CD14-positive monocyte (primary cell): ENCODE measurements at regions not wholly inside any gene's neighbourhood (a gene's known extent, or its start where the extent isn't known, plus 50 kb on each side); places are given as distances from the start of the nearest gene placed in this dataset.

ENCODE experiments used
- DNase-seq, 3 donors: peaks; one replicate each; pipeline ENCODE4 v3.0.0-alpha.2; 2011 to 2022
- H2AFZ ChIP-seq: 2 replicates; pipeline ENCODE4 v1.6.0; 2012; ENCODE audit warnings: mild to moderate bottlenecking, low read depth, low read length, inconsistent platforms; ENCODE audit not compliant: insufficient read depth, poor library complexity, severe bottlenecking
- H3K27ac ChIP-seq, 2 donors: 1 replicate in 1 of 2; 2 replicates in 1 of 2; pipeline ENCODE4 v1.5.1; 2012 to 2013; ENCODE audit warnings: low read length in 2 of 2, control low read depth in 1 of 2, inconsistent platforms in 1 of 2, low read depth in 1 of 2, mild to moderate bottlenecking in 1 of 2
- H3K27me3 ChIP-seq, 2 donors: one replicate each; pipeline versions ENCODE4 v1.6.0 to v1.6.1; 2011 to 2013; ENCODE audit warnings: low read length in 2 of 2; ENCODE audit not compliant: control insufficient read depth in 2 of 2, insufficient read depth in 2 of 2
- H3K36me3 ChIP-seq, 2 donors: replicated peaks in 1 of 2; 1 replicate in 1 of 2; 2 replicates in 1 of 2; pipeline versions ENCODE4 v1.5.1 to v1.6.1; 2012 to 2013; ENCODE audit warnings: low read length in 2 of 2, control low read depth in 1 of 2, inconsistent platforms in 1 of 2, mild to moderate bottlenecking in 1 of 2; ENCODE audit not compliant: insufficient read depth in 2 of 2, control insufficient read depth in 1 of 2
- H3K4me1 ChIP-seq, 2 donors: 1 replicate in 1 of 2; 2 replicates in 1 of 2; pipeline versions ENCODE4 v1.5.1 to v1.6.1; 2012 to 2013; ENCODE audit warnings: low read length in 2 of 2, control low read depth in 1 of 2, inconsistent platforms in 1 of 2, mild to moderate bottlenecking in 1 of 2, moderate library complexity in 1 of 2; ENCODE audit not compliant: insufficient read depth in 2 of 2, control insufficient read depth in 1 of 2
- H3K4me2 ChIP-seq: replicated peaks from 2 replicates; pipeline ENCODE3; 2012; ENCODE audit warnings: low read length, moderate library complexity, mild to moderate bottlenecking; ENCODE audit not compliant: poor library complexity, severe bottlenecking; ENCODE audit errors: extremely low read depth
- H3K4me3 ChIP-seq, 3 experiments: fragments of 200-600 bp in 1 of 3; sonication (generic) in 1 of 3; replicated peaks in 1 of 3; 1 replicate in 2 of 3; 2 replicates in 1 of 3; pipeline ENCODE4 v1.5.1; 2011 to 2013; ENCODE audit warnings: low read length in 3 of 3, mild to moderate bottlenecking in 3 of 3, control low read depth in 2 of 3, low read depth in 2 of 3, inconsistent platforms in 1 of 3, moderate library complexity in 1 of 3
- H3K79me2 ChIP-seq: 2 replicates; pipeline ENCODE4 v1.6.0; 2012; ENCODE audit warnings: mild to moderate bottlenecking, control low read depth, inconsistent platforms, low read length, moderate library complexity; ENCODE audit not compliant: insufficient read depth
- H3K9ac ChIP-seq: 2 replicates; pipeline ENCODE4 v1.6.0; 2017; ENCODE audit warnings: low read length, mild to moderate bottlenecking; ENCODE audit not compliant: insufficient read depth, poor library complexity, severe bottlenecking
- H3K9me3 ChIP-seq, 2 donors: replicated peaks in 1 of 2; 1 replicate in 1 of 2; 2 replicates in 1 of 2; pipeline versions ENCODE4 v1.5.1 to v1.6.1; 2012 to 2013; ENCODE audit warnings: low read length in 2 of 2, control low read depth in 1 of 2; ENCODE audit not compliant: control insufficient read depth in 1 of 2, insufficient read depth in 1 of 2
- H4K20me1 ChIP-seq: 2 replicates; pipeline ENCODE4 v1.6.0; 2012; ENCODE audit warnings: mild to moderate bottlenecking, low read length, control low read depth, moderate library complexity; ENCODE audit not compliant: insufficient read depth
- H3K27ac Mint-ChIP-seq, 7 donors: one replicate each; pipeline ENCODE4 v1.8.0; 2020; ENCODE audit warnings: mild to moderate bottlenecking in 7 of 7, mixed read lengths in 7 of 7, moderate library complexity in 6 of 7, inconsistent platforms in 2 of 7
- H3K27me3 Mint-ChIP-seq, 3 donors: one replicate each; pipeline ENCODE4 v1.8.0; 2021 to 2022; ENCODE audit warnings: low read depth in 3 of 3, mild to moderate bottlenecking in 3 of 3, mixed read lengths in 3 of 3, moderate library complexity in 3 of 3, inconsistent platforms in 1 of 3
- H3K36me3 Mint-ChIP-seq, 2 donors: one replicate each; pipeline ENCODE4 v1.8.0; 2020; ENCODE audit warnings: mixed read lengths in 2 of 2, inconsistent platforms in 1 of 2, mild to moderate bottlenecking in 1 of 2
- H3K4me1 Mint-ChIP-seq: one replicate; pipeline ENCODE4 v1.8.0; 2020; ENCODE audit warnings: mild to moderate bottlenecking, mixed read lengths
- H3K4me3 Mint-ChIP-seq, 2 donors: one replicate each; pipeline ENCODE4 v1.8.0; 2020; ENCODE audit warnings: mild to moderate bottlenecking in 2 of 2, mixed read lengths in 2 of 2, moderate library complexity in 1 of 2
- H3K9me3 Mint-ChIP-seq, 7 donors: one replicate each; pipeline ENCODE4 v1.8.0; 2020 to 2022; ENCODE audit warnings: mixed read lengths in 7 of 7, mild to moderate bottlenecking in 6 of 7, moderate library complexity in 6 of 7, inconsistent platforms in 2 of 7
- WGBS: methylation state at CpG from one replicate; pipeline ENCODE4 v1.1.5; 2013; ENCODE audit warnings: missing lambda C conversion rate; ENCODE audit not compliant: insufficient coverage; 5-methylcytosine and 5-hydroxymethylcytosine counted together
- intact Hi-C, 2 donors: fragments of 100-400 bp; cut with micrococcal nuclease; formaldehyde crosslinking; loops; one replicate each; pipeline versions ENCODE4 v1.15.0 to v1.15.1; 2023
- TF ChIP-seq, protein P1 (sequence below): fragments of 200-600 bp; IDR thresholded peaks from one replicate; pipeline ENCODE4 v1.8.0; 2022; ENCODE audit warnings: antibody characterized with exemption, mild to moderate bottlenecking

DNA sequence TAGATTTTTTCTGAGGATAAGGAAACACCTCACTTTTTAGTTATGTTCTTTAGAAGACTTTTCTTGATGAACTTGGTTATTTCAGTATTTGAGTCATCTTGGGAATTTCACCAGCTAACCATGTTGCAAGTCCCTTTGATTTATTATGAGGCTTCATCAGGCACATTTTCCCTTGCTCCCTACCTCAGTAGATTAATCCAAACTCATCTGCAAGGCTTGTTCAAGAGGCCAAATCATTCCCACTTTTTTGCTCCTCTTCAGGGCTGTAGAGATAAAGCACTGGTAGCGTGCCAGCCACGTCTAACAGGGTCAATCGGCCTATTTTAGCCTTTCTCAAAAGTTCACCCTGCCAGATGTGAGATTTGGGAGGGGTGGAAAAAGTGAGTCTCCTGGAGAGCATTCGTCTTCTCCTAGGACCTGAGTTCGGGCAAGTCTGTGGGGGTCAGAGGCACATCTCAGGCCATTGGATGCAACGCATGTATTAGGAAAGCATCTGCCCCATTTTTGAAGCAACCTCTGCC is 120.3 kb downstream of the RDH14 start:
- intact Hi-C loops, result no loop called here
- H3K27ac ChIP-seq, result no peak overlapping the region
- H3K4me3 ChIP-seq, result no peak overlapping the region
- H3K9ac ChIP-seq, result no peak overlapping the region
- no peaks in the 10 kb centered on the region for H3K79me2 ChIP-seq
- H3K4me1 Mint-ChIP-seq, result no peaks in the 10 kb centered on the region
- H3K4me1 ChIP-seq, result no peaks in the 10 kb centered on the region
- peaks cover 0 to 8% (median 4%) of the 10 kb centered on the region in 3 donors for H3K27me3 Mint-ChIP-seq
- 98% methylated on average over 6 of the region's 6 CpGs for WGBS
- no peak overlapping the region for H2AFZ ChIP-seq
- H3K4me2 ChIP-seq, result no peak overlapping the region
- no peaks in the 10 kb centered on the region for H3K36me3 Mint-ChIP-seq
- H3K4me3 Mint-ChIP-seq, result no peak overlapping the region
- no peaks in the 10 kb centered on the region for H3K9me3 Mint-ChIP-seq
- H4K20me1 ChIP-seq, result no peaks in the 10 kb centered on the region
- TF ChIP-seq, protein P1, sequence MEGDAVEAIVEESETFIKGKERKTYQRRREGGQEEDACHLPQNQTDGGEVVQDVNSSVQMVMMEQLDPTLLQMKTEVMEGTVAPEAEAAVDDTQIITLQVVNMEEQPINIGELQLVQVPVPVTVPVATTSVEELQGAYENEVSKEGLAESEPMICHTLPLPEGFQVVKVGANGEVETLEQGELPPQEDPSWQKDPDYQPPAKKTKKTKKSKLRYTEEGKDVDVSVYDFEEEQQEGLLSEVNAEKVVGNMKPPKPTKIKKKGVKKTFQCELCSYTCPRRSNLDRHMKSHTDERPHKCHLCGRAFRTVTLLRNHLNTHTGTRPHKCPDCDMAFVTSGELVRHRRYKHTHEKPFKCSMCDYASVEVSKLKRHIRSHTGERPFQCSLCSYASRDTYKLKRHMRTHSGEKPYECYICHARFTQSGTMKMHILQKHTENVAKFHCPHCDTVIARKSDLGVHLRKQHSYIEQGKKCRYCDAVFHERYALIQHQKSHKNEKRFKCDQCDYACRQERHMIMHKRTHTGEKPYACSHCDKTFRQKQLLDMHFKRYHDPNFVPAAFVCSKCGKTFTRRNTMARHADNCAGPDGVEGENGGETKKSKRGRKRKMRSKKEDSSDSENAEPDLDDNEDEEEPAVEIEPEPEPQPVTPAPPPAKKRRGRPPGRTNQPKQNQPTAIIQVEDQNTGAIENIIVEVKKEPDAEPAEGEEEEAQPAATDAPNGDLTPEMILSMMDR, result no peak
- no peak for DNase-seq
- H3K27ac Mint-ChIP-seq, result no peak overlapping the region
- no peaks in the 10 kb centered on the region for H3K27me3 ChIP-seq
- H3K36me3 ChIP-seq, result no peaks in the 10 kb centered on the region
- H3K9me3 ChIP-seq, result no peaks in the 10 kb centered on the region

DNA sequence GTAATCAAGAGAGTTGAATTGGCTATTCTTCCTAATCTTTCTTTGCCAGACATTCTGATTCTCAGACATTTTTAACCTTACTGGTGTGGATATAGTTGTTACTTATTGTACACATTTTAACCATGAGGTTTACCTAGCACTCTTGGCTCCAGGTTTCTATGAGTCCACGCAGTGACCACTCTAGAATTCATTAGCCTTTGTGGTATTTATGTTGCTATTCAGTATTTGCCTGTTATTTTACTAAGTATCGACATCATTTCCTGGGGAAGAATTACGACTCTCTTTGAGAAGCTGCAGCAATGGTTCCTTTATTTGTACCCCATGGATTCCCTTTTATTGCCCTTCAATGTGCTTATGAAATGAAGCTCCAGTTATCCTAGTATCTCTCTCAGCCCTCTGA is 120.7 kb downstream of the RDH14 start:
- Histone ChIP-seq H3K9me3 (no peaks in the 10 kb centered on the region), H3K9ac (no peak overlapping the region), H4K20me1 (no peaks in the 10 kb centered on the region), H3K4me1 (no peaks in the 10 kb centered on the region), H3K36me3 (no peaks in the 10 kb centered on the region), H3K27me3 (no peaks in the 10 kb centered on the region), H3K4me3 (no peak overlapping the region), H2AFZ (no peak overlapping the region), H3K27ac (no peak overlapping the region), H3K79me2 (no peaks in the 10 kb centered on the region), H3K4me2 (no peak overlapping the region)
- Mint-ChIP-seq H3K4me1 (no peaks in the 10 kb centered on the region), H3K9me3 (no peaks in the 10 kb centered on the region), H3K27me3 (peaks cover 0 to 7% (median 4%) of the 10 kb centered on the region in 3 donors), H3K27ac (no peak overlapping the region), H3K4me3 (no peak overlapping the region), H3K36me3 (no peaks in the 10 kb centered on the region)
- intact Hi-C loops, result no loop called here
- no peak for DNase-seq
- TF ChIP-seq, protein P1, result no peak
- no CpG with 5 or more reads among the region's 3 CpGs for WGBS
